K562 (cell line): ENCODE measurements at regions not wholly inside any gene's neighbourhood (a gene's known extent, or its start where the extent isn't known, plus 50 kb on each side); places are given as distances from the start of the nearest gene placed in this dataset.
A peak's percentile ranks its signal among the peaks of the same experiment; 100 is the strongest.

Experiments
- ATAC-seq: fragments of 200-7000 bp; cut with Tn5 transposase; 3 replicates; pipeline ENCODE4 v1.9.1; 2020; ENCODE audit warnings: moderate library complexity
- BruUV-seq: library from RNA; stranded (reverse); fragments of 400-500 nt; replicated peaks from 2 replicates; lab custom pipeline; 2021; lab: Mats Ljungman, UMichigan
- CTCF ChIA-PET: fragments of 300-600 bp; formaldehyde crosslinking; extraction: SDS; loops from one replicate; lab custom pipeline; 2021; ENCODE audit warnings: low intra/inter-chr PET ratio; lab: Yijun Ruan, JAX
- POLR2A ChIA-PET: fragments of 300-600, 350-650 bp; sonication (Branson Sonifier 250); formaldehyde crosslinking; extraction: SDS; loops from one replicate; lab custom pipeline; 2021; ENCODE audit warnings: antibody characterized with exemption, inconsistent platforms; lab: Yijun Ruan, JAX
- DNase-seq, 4 experiments: peaks; one replicate each; pipeline versions ENCODE4 v3.0.0 to v3.0.0-alpha.2; 2011 to 2018; ENCODE audit warnings: low spot score in 3 of 4, mixed read lengths in 3 of 4; ENCODE audit errors: extremely low read depth in 1 of 4
- FAIRE-seq: peaks from 2 replicates; lab custom pipeline; 2011; peaks lifted over from hg19 to GRCh38; lab: Jason Lieb, UNC
- H2AFZ ChIP-seq: 2 replicates; pipeline ENCODE4 v1.6.0; 2011; ENCODE audit warnings: low read depth, low read length, control low read depth, inconsistent platforms
- H3K27ac ChIP-seq: fragments of 200-600 bp; 3 replicates; pipeline ENCODE4 v1.8.0; 2011; ENCODE audit warnings: low read depth, mild to moderate bottlenecking, control low read depth, inconsistent platforms, low read length, moderate library complexity, mixed read lengths; ENCODE audit errors: extremely low read depth
- H3K27me3 ChIP-seq, 2 experiments: fragments of 300-600 bp in 1 of 2; 2 replicates in 1 of 2; 3 replicates in 1 of 2; pipeline versions ENCODE4 v1.6.0 to v1.8.0; 2011; ENCODE audit warnings: inconsistent platforms in 2 of 2, low read length in 2 of 2, mild to moderate bottlenecking in 1 of 2, mixed read lengths in 1 of 2, moderate library complexity in 1 of 2; ENCODE audit not compliant: control insufficient read depth in 2 of 2, insufficient read depth in 2 of 2
- H3K36me3 ChIP-seq: fragments of 300-600 bp; 3 replicates; pipeline ENCODE4 v1.8.0; 2011; ENCODE audit warnings: mild to moderate bottlenecking, low read length, inconsistent platforms; ENCODE audit not compliant: control insufficient read depth, insufficient read depth
- H3K4me1 ChIP-seq, 2 experiments: fragments of 200-600 bp in 1 of 2; replicated peaks in 1 of 2; 2 replicates in 1 of 2; 3 replicates in 1 of 2; pipeline versions ENCODE4 v1.5.1 to v1.8.0; 2011; ENCODE audit warnings: inconsistent platforms in 2 of 2, low read length in 2 of 2, mild to moderate bottlenecking in 1 of 2, mixed read lengths in 1 of 2, moderate library complexity in 1 of 2; ENCODE audit not compliant: control insufficient read depth in 2 of 2, insufficient read depth in 2 of 2
- H3K4me2 ChIP-seq: 2 replicates; pipeline ENCODE4 v1.6.1; 2011; ENCODE audit warnings: low read length, control low read depth, inconsistent platforms, mixed read lengths; ENCODE audit not compliant: insufficient read depth
- H3K4me3 ChIP-seq: fragments of 200-600 bp; sonication (generic), shearing (Covaris generic); 2 replicates; pipeline ENCODE4 v1.5.1; 2016; ENCODE audit warnings: control low read depth, inconsistent platforms
- H3K79me2 ChIP-seq: fragments of 200-600 bp; 3 replicates; pipeline ENCODE4 v1.8.0; 2011; ENCODE audit warnings: low read length, inconsistent platforms; ENCODE audit not compliant: control insufficient read depth, insufficient read depth
- H3K9ac ChIP-seq, 2 experiments: 2 replicates each; pipeline versions ENCODE4 v1.6.0 to v1.6.1; 2011; ENCODE audit warnings: low read depth in 2 of 2, low read length in 2 of 2, control low read depth in 1 of 2, inconsistent platforms in 1 of 2, mild to moderate bottlenecking in 1 of 2, mixed read lengths in 1 of 2; ENCODE audit not compliant: insufficient read depth in 1 of 2
- H3K9me1 ChIP-seq: one replicate; pipeline ENCODE4 v1.6.0; 2011; ENCODE audit warnings: inconsistent platforms, mild to moderate bottlenecking, low read length, moderate library complexity; ENCODE audit not compliant: control insufficient read depth, insufficient read depth
- H3K9me3 ChIP-seq: replicated peaks from 2 replicates; pipeline ENCODE4 v1.5.1; 2011; ENCODE audit warnings: low read depth, low read length, inconsistent platforms; ENCODE audit not compliant: control insufficient read depth, insufficient read depth
- H4K20me1 ChIP-seq: replicated peaks from 2 replicates; pipeline ENCODE4 v1.6.1; 2011; ENCODE audit warnings: low read length, inconsistent platforms, mixed read lengths; ENCODE audit not compliant: control insufficient read depth, insufficient read depth
- C11orf30 ChIP-seq: fragments of 450-650 bp; IDR thresholded peaks from 2 replicates; pipeline ENCODE4 v1.6.1; 2016; ENCODE audit warnings: low read depth, mild to moderate bottlenecking
- RAD21 ChIP-seq, 2 experiments: fragments of 250-450 bp in 1 of 2; fragments of 450-650 bp in 1 of 2; sonication (Bioruptor Pico) in 1 of 2; formaldehyde crosslinking in 1 of 2; IDR thresholded peaks in 1 of 2; conservative IDR thresholded peaks in 1 of 2; 2 replicates each; pipeline versions ENCODE4 v1.4.0 to v1.8.0; 2020 to 2022; ENCODE audit warnings: mild to moderate bottlenecking in 2 of 2, moderate library complexity in 1 of 2
- SETDB1 ChIP-seq: IDR thresholded peaks from one replicate; pipeline ENCODE4 v1.6.1; 2012; ENCODE audit warnings: low read length, control low read depth, inconsistent platforms
- U2AF1 ChIP-seq: fragments of 200-400 bp; formaldehyde crosslinking; optimal IDR thresholded peaks from 2 replicates; pipeline ENCODE3; 2017; ENCODE audit warnings: mild to moderate bottlenecking, low read depth, low read length, moderate library complexity
- U2AF2 ChIP-seq: fragments of 200-400 bp; formaldehyde crosslinking; optimal IDR thresholded peaks from 2 replicates; pipeline ENCODE3; 2017; ENCODE audit warnings: low read depth, mild to moderate bottlenecking, low read length
- ZFP1 ChIP-seq: fragments of 450-650 bp; formaldehyde crosslinking; IDR thresholded peaks from 2 replicates; pipeline ENCODE4 v1.4.0; 2020; ENCODE audit warnings: mild to moderate bottlenecking, mixed read lengths
- WGBS: fragments of 100-300 bp; shearing (Covaris generic); methylation state at CpG from one replicate; pipeline ENCODE4 v1.1.6; 2016; ENCODE audit warnings: low coverage, mixed read lengths; ENCODE audit not compliant: insufficient coverage; ENCODE audit errors: missing lambda C conversion rate; 5-methylcytosine and 5-hydroxymethylcytosine counted together
- in situ Hi-C: fragments of 300-500 bp; cut with MboI; formaldehyde crosslinking; loops from 4 replicates; pipeline ENCODE4 v1.15.0; 2018; ENCODE audit warnings: inconsistent platforms, mixed read lengths
- intact Hi-C: fragments of 100-400 bp; cut with micrococcal nuclease; formaldehyde crosslinking; loops from 2 replicates; pipeline ENCODE4 v1.14.2; 2022
- TF ChIP-seq, protein P1 (sequence below), 2 experiments: fragments of 450-650 bp; formaldehyde crosslinking in 1 of 2; IDR thresholded peaks; 2 replicates each; pipeline versions ENCODE4 v1.4.0 to v1.6.1; 2014 to 2020; ENCODE audit warnings: mild to moderate bottlenecking in 2 of 2, borderline replicate concordance in 1 of 2, low read depth in 1 of 2
- TF ChIP-seq, protein P2 (sequence below), 3 experiments: IDR thresholded peaks in 2 of 3; conservative IDR thresholded peaks in 1 of 3; 2 replicates each; pipeline ENCODE4 v1.5.1; 2011 to 2012; ENCODE audit warnings: low read length in 3 of 3, mild to moderate bottlenecking in 3 of 3, control low read depth in 2 of 3, improper control_type of control experiment in 1 of 3, inconsistent platforms in 1 of 3, low read depth in 1 of 3, mixed read lengths in 1 of 3, moderate library complexity in 1 of 3; ENCODE audit not compliant: insufficient read depth in 2 of 3

DNA sequence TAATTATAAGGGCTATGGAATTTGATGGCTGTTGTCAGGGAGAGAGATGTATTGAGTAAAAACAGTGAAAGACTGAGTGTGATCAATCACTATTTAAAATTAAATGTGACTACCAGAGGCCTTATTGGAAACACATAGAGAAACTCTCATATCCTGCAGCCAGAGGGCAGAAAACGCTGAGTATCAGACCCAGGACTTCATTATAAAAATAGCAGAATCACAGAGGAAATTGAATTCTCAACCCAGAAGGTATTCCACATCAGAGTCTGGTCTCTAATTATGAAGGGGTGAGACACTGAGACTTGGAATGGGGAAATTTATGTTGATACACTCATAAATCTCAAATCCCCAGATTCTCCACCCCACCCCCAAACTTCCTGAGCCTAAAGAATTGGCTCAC is 69.5 kb upstream of the IL6 start:
- BruUV-seq = no TSS peak
- Histone ChIP-seq H3K4me3 (no peak overlapping the region), H3K4me2 (no peak overlapping the region), H3K9me1 (no peaks in the 10 kb centered on the region), H3K27ac (no peak overlapping the region), H3K79me2 (peaks cover 12% of the 10 kb centered on the region; the same call in 2 of the 3 replicates), H3K9ac (no peak overlapping the region), H3K27me3 (no peaks in the 10 kb centered on the region), H3K9me3 (no peaks in the 10 kb centered on the region; the same call in 1 of the 2 replicates), H4K20me1 (no peaks in the 10 kb centered on the region), H2AFZ (no peak overlapping the region), H3K36me3 (peaks cover 51% of the 10 kb centered on the region), H3K4me1 (peaks cover 0 to 14% of the 10 kb centered on the region in 2 experiments; a peak in 2 of 5 replicates)
- FAIRE-seq (no peak), ATAC-seq (no peak), DNase-seq (no peak)
- in situ Hi-C loops (no loop called here), intact Hi-C loops (loop anchor here (1.0 kb wide), 1 partner anchor 68 kb away; no protein-coding TSS in a partner anchor)
- ChIA-PET POLR2A (no interaction called here), CTCF (interaction anchor here (0.8 to 1.1 kb wide), 3 partner anchors 68 to 71 kb away, joined by 3 to 4 read pairs (median 4); partner anchors contain the start of gene IL6)
- TF ChIP-seq, protein P1, sequence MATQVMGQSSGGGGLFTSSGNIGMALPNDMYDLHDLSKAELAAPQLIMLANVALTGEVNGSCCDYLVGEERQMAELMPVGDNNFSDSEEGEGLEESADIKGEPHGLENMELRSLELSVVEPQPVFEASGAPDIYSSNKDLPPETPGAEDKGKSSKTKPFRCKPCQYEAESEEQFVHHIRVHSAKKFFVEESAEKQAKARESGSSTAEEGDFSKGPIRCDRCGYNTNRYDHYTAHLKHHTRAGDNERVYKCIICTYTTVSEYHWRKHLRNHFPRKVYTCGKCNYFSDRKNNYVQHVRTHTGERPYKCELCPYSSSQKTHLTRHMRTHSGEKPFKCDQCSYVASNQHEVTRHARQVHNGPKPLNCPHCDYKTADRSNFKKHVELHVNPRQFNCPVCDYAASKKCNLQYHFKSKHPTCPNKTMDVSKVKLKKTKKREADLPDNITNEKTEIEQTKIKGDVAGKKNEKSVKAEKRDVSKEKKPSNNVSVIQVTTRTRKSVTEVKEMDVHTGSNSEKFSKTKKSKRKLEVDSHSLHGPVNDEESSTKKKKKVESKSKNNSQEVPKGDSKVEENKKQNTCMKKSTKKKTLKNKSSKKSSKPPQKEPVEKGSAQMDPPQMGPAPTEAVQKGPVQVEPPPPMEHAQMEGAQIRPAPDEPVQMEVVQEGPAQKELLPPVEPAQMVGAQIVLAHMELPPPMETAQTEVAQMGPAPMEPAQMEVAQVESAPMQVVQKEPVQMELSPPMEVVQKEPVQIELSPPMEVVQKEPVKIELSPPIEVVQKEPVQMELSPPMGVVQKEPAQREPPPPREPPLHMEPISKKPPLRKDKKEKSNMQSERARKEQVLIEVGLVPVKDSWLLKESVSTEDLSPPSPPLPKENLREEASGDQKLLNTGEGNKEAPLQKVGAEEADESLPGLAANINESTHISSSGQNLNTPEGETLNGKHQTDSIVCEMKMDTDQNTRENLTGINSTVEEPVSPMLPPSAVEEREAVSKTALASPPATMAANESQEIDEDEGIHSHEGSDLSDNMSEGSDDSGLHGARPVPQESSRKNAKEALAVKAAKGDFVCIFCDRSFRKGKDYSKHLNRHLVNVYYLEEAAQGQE (IDR thresholded peaks at IDR 0.05; ENCODE audit: borderline replicate concordance) = peak; percentile 46; the same call in 1 of the 2 replicates
- TF ChIP-seq, protein P1 (CRISPR knock-in tag; IDR thresholded peaks at IDR 0.05; ENCODE audit: low read depth) = no peak
- TF ChIP-seq U2AF1 (no peak), U2AF2 (no peak), C11orf30 (0 out of 2 replicates have a peak, but pooled peaks have one; percentile 6), ZFP1 (CRISPR knock-in tag) (no peak), SETDB1 (no peak), RAD21 (CRISPR knock-in tag; conservative IDR thresholded peaks at IDR 0.05 in 1 of 2, IDR thresholded peaks at IDR 0.05 in 1 of 2) (peak in 1 of 2 experiments; percentile 23; a peak in 1 of 4 replicates)
- TF ChIP-seq, protein P2, sequence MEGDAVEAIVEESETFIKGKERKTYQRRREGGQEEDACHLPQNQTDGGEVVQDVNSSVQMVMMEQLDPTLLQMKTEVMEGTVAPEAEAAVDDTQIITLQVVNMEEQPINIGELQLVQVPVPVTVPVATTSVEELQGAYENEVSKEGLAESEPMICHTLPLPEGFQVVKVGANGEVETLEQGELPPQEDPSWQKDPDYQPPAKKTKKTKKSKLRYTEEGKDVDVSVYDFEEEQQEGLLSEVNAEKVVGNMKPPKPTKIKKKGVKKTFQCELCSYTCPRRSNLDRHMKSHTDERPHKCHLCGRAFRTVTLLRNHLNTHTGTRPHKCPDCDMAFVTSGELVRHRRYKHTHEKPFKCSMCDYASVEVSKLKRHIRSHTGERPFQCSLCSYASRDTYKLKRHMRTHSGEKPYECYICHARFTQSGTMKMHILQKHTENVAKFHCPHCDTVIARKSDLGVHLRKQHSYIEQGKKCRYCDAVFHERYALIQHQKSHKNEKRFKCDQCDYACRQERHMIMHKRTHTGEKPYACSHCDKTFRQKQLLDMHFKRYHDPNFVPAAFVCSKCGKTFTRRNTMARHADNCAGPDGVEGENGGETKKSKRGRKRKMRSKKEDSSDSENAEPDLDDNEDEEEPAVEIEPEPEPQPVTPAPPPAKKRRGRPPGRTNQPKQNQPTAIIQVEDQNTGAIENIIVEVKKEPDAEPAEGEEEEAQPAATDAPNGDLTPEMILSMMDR (IDR thresholded peaks at IDR 0.05 in 2 of 3, conservative IDR thresholded peaks at IDR 0.05 in 1 of 3; ENCODE audit: insufficient read depth in 2 of 3, low read depth in 1 of 3, low read length in 3 of 3) = peak in 2 of 3 experiments; percentile 2 to 28; a peak in 2 of 6 replicates
- WGBS = 33% methylated on average over 1 of the region's 1 CpG
